Astrocyte (in vitro differentiated cells and primary cell): ENCODE measurements at regions not wholly inside any gene's neighbourhood (a gene's known extent, or its start where the extent isn't known, plus 50 kb on each side); places are given as distances from the start of the nearest gene placed in this dataset.

Source experiments
- CTCF ChIP-seq: IDR thresholded peaks from 2 replicates; pipeline ENCODE4 v1.5.1; 2011; ENCODE audit warnings: low read depth, mild to moderate bottlenecking, inconsistent platforms, low read length, moderate library complexity; ENCODE audit not compliant: insufficient read depth
- EZH2 ChIP-seq: IDR thresholded peaks from 2 replicates; pipeline ENCODE4 v1.6.1; 2012; ENCODE audit warnings: mild to moderate bottlenecking, low read length, inconsistent platforms; ENCODE audit not compliant: insufficient read depth

DNA sequence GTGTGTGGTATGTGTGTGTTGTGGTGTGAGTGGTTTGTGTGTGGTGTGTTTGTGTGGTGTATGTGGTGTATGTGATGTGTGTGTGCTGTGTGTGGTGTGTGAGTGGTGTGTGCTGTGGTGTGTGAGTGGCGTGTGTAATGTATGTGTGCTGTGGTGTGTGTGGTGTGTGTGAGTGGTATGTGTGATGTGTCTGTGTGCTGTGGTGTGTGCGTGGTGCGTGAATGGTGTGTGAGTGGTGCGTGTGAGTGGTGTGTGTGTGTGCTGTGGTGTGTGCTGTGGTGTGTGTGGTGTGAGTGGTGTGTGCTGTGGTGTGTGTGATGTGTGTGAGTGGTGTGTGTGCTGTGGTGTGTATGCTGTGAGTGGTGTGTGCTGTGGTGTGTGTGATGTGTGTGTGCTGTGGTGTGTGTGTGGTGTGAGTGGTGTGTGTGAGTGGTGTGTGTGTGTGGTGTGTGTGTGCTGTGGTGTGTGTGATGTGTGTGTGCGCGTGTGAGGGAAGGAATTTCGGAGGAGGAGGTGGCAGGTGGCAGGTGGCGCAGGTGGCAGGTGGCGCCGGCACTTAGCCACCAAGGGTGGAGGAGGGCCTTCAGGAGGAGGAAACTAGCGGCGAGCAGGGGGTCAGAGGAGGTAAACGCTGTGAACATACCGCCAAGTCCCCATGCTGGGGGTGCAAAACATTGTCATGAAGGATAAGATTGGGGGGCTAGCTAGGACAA, 191.8 kb downstream of the MELK start:
- TF ChIP-seq CTCF, result no peak
- no peak for TF ChIP-seq EZH2
